Stomach smooth muscle (tissue), 2 donors: ENCODE measurements at regions not wholly inside any gene's neighbourhood (a gene's known extent, or its start where the extent isn't known, plus 50 kb on each side); places are given as distances from the start of the nearest gene placed in this dataset.
"Not testable (repeated sequence)": the region's sequence is repeated elsewhere in the genome, so short reads cannot be mapped to it uniquely, and the experiment has no call there.

Source experiments
- H3K27ac ChIP-seq: one replicate; pipeline ENCODE4 v1.7.0; 2013; ENCODE audit warnings: mild to moderate bottlenecking, low read length, inconsistent platforms
- H3K27me3 ChIP-seq, 2 donors: one replicate each; pipeline ENCODE4 v1.7.0; 2013; ENCODE audit warnings: low read length in 2 of 2; ENCODE audit not compliant: insufficient read depth in 2 of 2, control insufficient read depth in 1 of 2
- H3K36me3 ChIP-seq, 2 donors: one replicate each; pipeline ENCODE4 v1.7.0; 2013; ENCODE audit warnings: low read length in 2 of 2; ENCODE audit not compliant: control insufficient read depth in 2 of 2, insufficient read depth in 2 of 2
- H3K4me1 ChIP-seq: one replicate; pipeline ENCODE4 v1.7.0; 2013; ENCODE audit warnings: low read length; ENCODE audit not compliant: control insufficient read depth, insufficient read depth
- H3K4me3 ChIP-seq, 2 donors: one replicate each; pipeline ENCODE4 v1.7.0; 2013; ENCODE audit warnings: low read length in 2 of 2
- H3K9ac ChIP-seq, 2 donors: one replicate each; pipeline ENCODE4 v1.7.0; 2013; ENCODE audit warnings: low read length in 2 of 2, mild to moderate bottlenecking in 1 of 2
- H3K9me3 ChIP-seq, 2 donors: one replicate each; pipeline ENCODE4 v1.7.0; 2013; ENCODE audit warnings: low read length in 2 of 2; ENCODE audit not compliant: control insufficient read depth in 2 of 2
- donor health status: healthy.
- donor health status: Pancreatic carcinoma.

DNA sequence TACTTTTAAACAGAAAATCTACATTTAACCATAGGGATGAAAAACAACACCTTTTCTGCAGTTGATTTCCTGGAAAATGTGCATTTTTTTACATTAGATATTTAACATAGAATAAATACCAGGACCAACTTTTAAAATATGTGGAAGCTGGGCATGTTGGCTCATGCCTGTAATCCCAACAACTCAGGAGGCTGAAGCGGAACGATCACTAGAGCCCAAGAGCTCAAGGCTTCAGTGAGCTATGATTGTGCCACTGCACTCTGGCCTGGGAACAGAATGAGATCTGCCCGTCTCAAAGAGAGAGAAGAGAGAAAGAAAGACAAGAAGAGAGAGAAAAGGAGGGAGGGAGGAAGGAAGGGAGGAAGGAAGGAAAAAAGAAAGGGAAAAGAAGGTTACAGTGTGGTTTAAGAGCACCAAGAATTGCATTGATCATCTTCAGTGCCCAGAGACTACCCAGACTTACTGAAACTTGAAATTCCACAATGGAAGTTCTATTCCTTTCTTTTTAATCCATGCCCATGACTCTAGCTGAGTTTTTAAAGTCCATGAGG lies 189.4 kb upstream of the ARID1B start:
- Histone ChIP-seq H3K9ac (no peak overlapping the region), H3K27ac (no peak overlapping the region), H3K4me3 (no peak overlapping the region), H3K4me1 (no peaks in the 10 kb centered on the region), H3K36me3 (no peaks in the 10 kb centered on the region), H3K27me3 (no peaks in the 10 kb centered on the region), H3K9me3 (no peaks in the 10 kb centered on the region)

DNA sequence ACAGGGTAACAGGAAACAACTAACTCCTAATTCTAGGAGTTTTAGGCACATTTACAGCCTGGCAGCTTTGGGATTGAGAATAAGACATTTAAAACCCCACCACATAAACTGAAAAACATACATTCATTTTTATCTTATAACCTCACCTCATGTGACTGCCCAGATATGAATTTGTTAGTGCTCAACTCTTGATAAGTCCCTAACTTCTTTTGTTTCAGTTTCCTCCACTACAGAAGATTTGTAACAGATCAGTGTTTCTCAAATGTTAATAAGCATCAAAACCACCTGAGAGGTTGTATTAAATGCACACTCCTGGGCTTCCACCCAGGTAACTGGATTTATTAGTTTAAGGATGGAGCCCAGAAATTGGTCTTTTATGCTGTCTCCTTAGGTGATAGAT lies 190.1 kb upstream of the ARID1B start:
- Histone ChIP-seq H3K4me3 (no peak overlapping the region), H3K9me3 (no peaks in the 10 kb centered on the region), H3K4me1 (no peaks in the 10 kb centered on the region), H3K9ac (no peak overlapping the region), H3K27ac (no peak overlapping the region), H3K27me3 (no peaks in the 10 kb centered on the region), H3K36me3 (no peaks in the 10 kb centered on the region)

DNA sequence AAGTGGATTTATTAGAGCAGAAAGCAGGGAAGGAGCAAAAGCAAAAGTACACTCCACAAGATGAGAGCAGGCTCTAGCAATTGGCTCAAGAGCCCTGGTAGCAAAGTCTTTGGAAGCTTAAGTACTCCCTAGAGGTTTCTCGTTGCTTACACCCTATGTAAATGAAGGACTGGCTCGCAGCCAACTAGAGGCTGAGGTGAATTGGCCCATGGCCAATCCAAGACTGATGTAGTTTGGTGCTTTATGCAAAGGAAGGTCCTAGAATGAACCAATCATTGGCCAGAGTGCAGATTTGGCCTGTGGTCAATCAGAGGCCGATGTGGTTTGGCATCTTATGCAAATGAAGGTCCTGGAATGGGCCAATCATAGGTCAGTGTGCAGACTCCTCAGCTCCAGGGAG lies 191.3 kb upstream of the ARID1B start:
- Histone ChIP-seq H3K4me1 (no peaks in the 10 kb centered on the region), H3K27ac (no peak overlapping the region), H3K9me3 (no peaks in the 10 kb centered on the region), H3K4me3 (no peak overlapping the region), H3K36me3 (no peaks in the 10 kb centered on the region), H3K27me3 (no peaks in the 10 kb centered on the region), H3K9ac (no peak overlapping the region)

DNA sequence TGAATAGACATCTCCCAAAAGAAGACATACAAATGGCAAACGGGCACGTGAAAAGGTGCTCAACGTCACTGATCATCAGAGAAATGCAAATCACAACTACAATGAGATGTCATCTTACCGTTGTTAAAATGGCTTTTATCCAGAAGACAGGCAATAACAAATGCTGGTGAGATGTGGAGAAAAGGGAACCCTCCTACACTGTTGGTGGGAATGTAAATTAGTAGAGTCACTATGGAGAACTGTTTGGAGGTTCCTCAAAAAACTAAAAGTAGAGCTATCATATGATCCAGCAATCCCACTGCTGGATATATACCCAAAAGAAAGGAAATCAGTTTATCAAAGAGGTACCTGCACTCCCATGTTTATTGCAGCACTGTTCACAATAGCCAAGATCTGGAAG lies 193.1 kb upstream of the ARID1B start:
- not testable (repeated sequence) for H3K27ac ChIP-seq, H3K27me3 ChIP-seq, H3K4me3 ChIP-seq, H3K9me3 ChIP-seq, H3K9ac ChIP-seq, H3K36me3 ChIP-seq, H3K4me1 ChIP-seq

DNA sequence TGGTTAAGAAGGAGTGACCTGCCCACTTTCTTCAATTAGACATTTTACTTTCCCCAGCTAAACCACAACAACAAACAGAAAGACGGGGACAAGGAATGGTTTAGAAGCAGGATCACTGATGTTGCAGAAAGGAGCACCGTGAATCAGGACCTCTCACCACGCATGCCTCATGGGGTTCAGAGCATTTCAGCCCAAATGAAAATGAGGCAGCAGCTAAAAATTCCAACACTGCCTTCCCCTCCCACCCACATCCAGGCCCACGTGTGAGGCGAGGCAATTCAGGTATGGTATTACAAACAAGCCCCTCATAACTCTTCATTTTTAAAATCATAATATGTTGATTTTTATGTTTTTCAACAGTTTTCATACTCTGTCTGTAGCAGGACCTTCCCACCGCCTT lies 194.1 kb upstream of the ARID1B start:
- peaks cover under 1% of the 10 kb centered on the region in 2 donors for H3K9me3 ChIP-seq
- H3K4me1 ChIP-seq: no peaks in the 10 kb centered on the region
- H3K27ac ChIP-seq: no peak overlapping the region
- H3K36me3 ChIP-seq: no peaks in the 10 kb centered on the region
- H3K9ac ChIP-seq: no peak overlapping the region
- H3K4me3 ChIP-seq: no peak overlapping the region
- H3K27me3 ChIP-seq: no peaks in the 10 kb centered on the region

DNA sequence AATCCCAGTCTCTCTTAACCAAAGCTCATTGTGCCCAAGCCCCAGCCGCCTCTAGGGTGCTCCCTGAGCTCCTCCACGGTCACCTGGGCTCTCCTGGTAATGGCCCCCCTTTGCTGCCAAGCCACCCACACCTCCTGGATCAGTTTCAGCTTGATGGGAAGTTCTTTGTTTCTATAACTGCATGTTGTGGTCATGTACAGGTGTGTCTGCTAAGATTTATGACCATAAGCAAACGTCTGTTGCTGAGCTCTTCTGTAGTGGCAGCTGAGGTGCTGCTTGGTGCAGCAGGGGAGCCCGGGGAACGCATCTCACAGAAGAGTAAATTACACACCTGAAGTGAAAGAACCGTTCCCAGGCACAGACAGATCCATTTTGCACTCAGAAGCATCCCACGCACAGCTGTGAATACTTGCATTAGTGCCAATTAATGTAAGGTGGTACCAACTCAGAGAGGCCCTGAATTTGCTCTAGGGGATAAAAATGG lies 194.6 kb upstream of the ARID1B start:
- no peaks in the 10 kb centered on the region for H3K4me1 ChIP-seq

DNA sequence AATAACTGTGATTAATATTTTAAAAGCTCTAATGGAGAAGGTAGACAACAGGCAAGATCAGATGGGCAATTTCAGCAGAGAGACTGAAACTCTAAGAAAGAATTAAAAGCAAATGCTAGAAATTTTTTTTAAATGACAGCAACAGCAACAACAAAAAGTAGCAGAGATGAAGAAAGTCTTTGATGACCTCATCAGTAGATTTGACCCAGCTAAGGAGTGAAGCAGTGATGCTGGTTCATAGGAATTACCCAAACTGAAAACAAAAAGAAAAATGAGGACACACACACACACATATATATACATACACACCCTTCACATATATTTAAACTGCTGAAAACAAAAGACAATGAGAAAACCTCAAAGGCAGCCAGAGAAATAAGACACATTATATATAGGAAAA lies 197.6 kb upstream of the ARID1B start:
- Histone ChIP-seq H3K9ac (no peak overlapping the region), H3K4me3 (no peak overlapping the region), H3K4me1 (no peaks in the 10 kb centered on the region), H3K36me3 (no peaks in the 10 kb centered on the region), H3K27me3 (no peaks in the 10 kb centered on the region), H3K9me3 (peaks cover 6% of the 10 kb centered on the region in 2 donors), H3K27ac (no peak overlapping the region)

More for the DNA sequence above, 194.6 kb upstream of the ARID1B start:
- H3K27me3 ChIP-seq: no peaks in the 10 kb centered on the region
- no peaks in the 10 kb centered on the region for H3K36me3 ChIP-seq
- H3K4me3 ChIP-seq: no peak overlapping the region
- H3K27ac ChIP-seq: no peak overlapping the region
- peaks cover 2 to 5% of the 10 kb centered on the region in 2 donors for H3K9me3 ChIP-seq
- no peak overlapping the region for H3K9ac ChIP-seq

DNA sequence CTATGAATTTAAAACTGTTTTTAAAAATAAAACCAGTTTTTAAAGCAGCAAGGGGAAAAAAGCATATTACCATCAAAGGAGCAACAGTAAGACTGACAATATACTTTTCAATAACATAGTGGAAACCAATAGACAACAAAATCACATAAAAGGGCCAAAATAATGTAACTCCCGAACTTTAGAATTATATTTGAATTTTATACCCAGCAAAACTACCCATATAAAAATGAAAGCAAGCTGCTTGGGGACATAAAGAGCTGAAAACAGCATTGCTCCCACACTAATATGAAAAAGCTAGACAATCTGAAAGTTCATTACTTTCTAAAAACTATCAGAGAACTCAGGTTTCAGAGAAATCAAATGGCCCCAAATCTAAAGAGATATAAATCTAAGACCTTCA lies 199.4 kb upstream of the ARID1B start:
- Histone ChIP-seq H3K4me1 (no peaks in the 10 kb centered on the region), H3K4me3 (no peak overlapping the region), H3K9ac (no peak overlapping the region), H3K27me3 (no peaks in the 10 kb centered on the region), H3K27ac (no peak overlapping the region), H3K36me3 (no peaks in the 10 kb centered on the region), H3K9me3 (peaks cover 6% of the 10 kb centered on the region in 2 donors)

DNA sequence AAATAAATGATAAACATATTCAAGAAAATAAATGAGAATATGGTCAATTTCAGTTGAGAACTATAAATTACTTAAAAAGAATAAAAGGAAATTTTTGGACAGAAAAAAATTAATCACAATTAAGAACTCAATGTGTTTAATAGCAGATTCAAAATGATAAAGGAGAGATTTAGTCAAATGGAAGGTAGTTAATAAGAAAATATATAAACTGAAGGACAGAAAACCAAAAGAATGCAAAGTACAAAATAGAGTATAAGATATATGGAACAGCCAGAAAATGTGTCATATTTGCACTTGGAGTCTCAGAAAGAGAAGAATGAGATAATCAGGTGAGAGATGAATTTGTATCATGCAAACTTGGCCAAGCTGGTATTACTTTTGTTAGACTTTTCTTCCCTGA lies 201.8 kb upstream of the ARID1B start:
- Histone ChIP-seq H3K4me3 (no peak overlapping the region), H3K4me1 (no peaks in the 10 kb centered on the region), H3K27ac (no peak overlapping the region), H3K9me3 (peaks cover 6% of the 10 kb centered on the region in 2 donors), H3K9ac (no peak overlapping the region), H3K27me3 (no peaks in the 10 kb centered on the region), H3K36me3 (no peaks in the 10 kb centered on the region)

DNA sequence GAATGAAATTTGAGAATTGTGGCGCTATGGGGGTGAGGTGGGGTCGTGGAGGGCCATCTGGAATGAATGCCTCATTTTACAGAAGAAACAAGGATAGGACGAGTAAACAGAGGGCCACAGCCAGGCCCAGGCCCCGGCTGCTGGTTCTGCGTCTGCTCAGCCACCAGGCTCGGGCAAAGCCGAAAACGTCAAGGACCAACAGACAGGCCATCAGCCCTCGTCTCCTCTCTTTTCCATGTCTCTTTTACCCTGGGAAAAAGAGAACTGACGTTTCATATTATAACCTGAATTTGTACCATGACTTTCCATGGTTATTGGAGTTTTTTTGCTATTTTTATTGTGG lies 212.4 kb upstream of the ARID1B start:
- Histone ChIP-seq H3K27ac (no peak overlapping the region), H3K4me3 (no peak overlapping the region), H3K27me3 (no peaks in the 10 kb centered on the region), H3K36me3 (no peaks in the 10 kb centered on the region), H3K4me1 (no peaks in the 10 kb centered on the region), H3K9ac (no peak overlapping the region), H3K9me3 (no peaks in the 10 kb centered on the region)

DNA sequence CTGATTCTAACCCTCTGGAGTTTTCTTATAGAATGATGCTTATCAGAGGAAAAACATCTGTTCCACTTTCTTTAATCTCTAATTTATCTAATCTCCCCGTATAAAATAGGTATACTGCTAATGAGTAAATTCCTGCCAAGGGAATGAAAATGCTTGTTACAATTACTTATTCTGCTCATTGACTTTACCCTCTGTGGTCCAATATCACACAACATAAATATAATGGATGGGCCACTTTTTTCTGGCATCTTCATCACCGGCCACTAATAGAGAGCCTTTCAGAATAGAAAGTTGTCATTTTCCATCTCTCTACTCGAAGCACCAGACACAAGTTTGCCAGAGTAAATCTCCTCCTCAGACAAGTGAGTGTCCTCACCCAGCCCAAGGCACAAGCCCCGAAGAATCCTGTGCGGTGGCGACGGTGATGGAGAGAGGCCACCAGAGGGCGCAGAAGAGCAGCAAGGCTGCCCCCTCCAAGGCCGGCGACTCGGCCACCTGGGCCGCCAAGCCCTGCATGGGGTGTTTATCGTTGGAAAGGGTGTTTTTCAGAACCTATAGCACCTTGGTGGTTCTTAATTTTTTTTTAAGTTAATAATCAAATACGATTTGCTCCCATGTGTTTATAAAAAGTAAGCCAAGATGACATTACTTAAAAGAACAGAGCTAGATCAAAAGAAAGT lies 212.9 kb upstream of the ARID1B start:
- no peaks in the 10 kb centered on the region for H3K4me1 ChIP-seq
- H3K9me3 ChIP-seq: no peaks in the 10 kb centered on the region
- no peaks in the 10 kb centered on the region for H3K36me3 ChIP-seq
- no peak overlapping the region for H3K9ac ChIP-seq
- H3K27me3 ChIP-seq: no peaks in the 10 kb centered on the region
- H3K27ac ChIP-seq: no peak overlapping the region
- H3K4me3 ChIP-seq: no peak overlapping the region
